HG03103 (cell line): ENCODE measurements at regions not wholly inside any gene's neighbourhood (a gene's known extent, or its start where the extent isn't known, plus 50 kb on each side); places are given as distances from the start of the nearest gene placed in this dataset.

Experiments
- ATAC-seq: cut with Tn5 transposase; IDR thresholded peaks from one replicate; pipeline ENCODE4 v1.9.1; 2021; ENCODE audit warnings: low read depth; ENCODE audit not compliant: unreplicated experiment

DNA sequence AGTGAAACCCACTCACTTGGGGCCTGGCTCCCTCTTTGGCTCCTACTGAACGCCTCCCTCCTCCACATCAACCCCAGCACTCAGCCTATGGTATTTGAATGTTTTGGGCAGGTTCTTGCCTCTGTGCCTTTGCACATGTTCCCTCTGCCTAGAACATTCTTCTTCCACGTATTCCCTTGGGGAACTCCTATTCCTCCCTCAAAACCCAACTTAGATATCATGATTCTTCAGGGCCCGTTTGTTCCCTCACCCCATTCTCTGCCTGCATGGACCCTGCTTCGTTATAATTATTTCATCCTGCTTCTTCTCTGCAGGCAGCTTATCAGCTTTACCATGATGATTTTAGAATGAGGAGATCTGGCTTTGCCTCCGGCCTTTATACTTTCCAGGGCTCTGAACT, 215.0 kb upstream of the IER5L start:
- no peak for ATAC-seq

DNA sequence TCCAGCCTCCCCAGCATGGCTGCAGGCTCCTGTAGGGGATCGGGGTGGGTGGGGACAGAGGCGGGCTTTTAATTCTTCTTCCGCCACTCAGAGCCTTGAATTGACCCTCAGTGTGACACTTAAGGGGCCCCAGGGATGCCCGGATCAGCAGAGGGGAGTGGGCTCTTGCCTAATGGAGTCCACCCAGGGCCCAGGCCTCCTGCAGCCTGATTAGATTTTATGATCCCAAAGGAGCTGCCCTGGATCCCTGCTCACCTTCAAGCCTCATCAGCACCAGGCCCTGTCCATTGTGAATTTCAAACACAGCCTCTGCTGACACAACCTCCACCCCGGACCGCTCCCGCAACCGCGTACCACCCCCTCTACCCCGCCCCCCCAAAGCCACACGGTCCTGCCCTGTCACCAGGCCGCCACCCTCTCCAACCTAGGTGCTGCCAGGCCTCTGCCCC, 214.1 kb upstream of the IER5L start:
- no peak for ATAC-seq

DNA sequence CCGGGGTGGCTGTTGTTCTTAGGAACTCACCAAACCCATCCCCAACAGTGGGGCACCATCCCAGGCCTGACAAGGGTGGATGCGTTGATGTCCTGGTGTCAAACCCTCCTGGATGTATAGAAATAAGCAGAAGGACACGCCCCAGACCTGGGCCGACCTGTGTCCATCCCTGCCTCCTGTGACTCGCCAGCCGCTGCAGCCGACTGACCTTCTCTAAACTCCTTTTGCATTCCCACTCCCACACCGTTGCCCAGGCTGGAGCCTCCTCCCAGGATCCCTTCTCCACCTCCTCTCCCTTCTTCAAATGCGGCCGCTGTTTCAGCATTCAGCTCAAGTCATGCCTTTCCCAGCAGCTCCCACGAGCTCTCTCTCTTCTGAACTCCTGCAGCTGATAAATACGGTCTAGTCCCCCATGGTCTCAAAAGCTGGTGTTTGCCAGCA, 213.2 kb upstream of the IER5L start:
- ATAC-seq = no peak

DNA sequence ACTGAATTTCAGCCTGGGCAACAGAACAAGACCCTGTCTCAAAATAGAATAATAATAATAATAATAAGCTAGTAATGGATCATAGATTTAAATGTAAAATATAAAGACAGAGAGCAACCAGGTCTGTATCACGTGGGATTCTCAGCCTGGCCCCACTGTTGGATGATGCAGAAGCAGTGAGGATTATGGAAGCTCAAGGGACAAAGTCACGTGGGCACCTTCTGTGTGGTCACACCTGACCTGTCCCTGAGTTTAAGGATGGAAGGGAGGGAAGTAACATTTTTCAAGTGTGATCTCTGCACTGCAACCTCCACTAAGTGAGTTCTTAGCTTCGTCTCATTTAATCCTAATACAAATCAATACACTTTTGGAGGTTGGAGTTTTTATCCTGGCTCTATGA, 212.5 kb upstream of the IER5L start:
- ATAC-seq = no peak

DNA sequence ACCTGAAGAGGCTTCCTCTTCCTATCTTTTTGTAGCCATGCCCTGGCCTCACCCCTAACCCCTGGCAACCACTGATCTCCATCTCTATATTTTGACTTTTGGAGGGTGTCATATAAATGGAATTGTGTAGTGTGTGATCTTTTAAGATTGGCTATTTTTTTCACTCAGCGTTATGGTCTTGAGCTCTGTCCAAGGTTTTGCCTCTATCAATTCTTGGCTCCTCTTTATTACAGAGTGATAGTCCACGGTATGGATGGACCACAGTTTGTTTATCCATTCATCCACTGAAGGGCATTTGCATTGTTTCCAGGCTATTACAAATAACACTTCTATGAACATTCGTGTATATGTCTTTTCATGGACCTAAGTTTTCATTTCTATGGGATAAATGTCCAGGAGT, 209.8 kb upstream of the IER5L start:
- no peak for ATAC-seq

DNA sequence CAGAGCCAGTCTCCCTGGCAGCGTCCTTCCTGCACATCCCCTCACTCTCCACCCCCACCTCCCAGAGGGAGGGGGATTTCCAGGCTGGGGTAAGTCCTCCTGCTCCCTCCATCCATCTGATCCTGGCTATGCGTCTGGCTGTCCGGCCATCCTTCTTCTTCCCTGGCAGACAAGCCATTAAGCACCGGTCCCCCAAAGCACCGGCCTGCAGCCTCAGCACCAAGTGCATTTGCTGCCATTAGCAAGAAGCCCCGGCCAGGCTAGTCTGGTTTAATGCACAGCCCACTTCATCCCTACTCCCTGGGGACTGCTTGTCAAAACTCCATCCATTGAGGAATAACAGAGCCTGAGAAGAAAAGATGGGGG, 208.7 kb upstream of the IER5L start:
- ATAC-seq = no peak

DNA sequence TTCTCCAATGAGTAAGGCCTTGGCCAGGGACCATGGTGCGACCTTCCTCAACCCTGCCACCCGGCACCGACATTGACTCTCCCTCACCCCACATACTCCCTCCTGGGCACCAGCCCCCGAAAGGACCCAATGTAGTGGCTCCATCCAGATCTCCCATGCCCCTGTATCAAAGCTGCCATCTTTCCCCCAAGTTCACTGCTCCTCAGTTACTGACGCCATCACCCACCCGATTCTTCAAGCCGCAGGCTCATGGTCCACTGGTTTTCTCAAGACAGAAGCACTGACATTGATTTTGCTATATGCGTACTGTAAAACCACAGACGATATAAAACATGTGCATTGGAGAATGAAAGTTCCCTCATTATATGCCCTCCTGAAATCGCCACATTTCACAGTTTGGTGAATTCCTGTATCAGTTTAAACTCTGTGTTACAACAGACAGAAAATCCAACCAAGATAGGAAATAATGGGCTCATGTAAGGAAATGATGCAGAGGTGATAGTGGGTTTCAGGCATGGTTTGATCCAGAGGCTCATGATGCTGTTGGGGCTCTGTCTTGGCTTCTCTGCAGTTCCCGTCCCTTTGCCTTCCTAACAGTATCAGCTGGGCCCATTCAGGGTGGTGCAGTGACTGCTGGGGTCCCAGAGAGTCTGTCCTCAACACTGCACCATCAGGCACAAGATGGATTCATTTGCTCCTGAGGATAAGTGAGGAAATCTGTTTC, 207.3 kb upstream of the IER5L start:
- ATAC-seq = no peak

DNA sequence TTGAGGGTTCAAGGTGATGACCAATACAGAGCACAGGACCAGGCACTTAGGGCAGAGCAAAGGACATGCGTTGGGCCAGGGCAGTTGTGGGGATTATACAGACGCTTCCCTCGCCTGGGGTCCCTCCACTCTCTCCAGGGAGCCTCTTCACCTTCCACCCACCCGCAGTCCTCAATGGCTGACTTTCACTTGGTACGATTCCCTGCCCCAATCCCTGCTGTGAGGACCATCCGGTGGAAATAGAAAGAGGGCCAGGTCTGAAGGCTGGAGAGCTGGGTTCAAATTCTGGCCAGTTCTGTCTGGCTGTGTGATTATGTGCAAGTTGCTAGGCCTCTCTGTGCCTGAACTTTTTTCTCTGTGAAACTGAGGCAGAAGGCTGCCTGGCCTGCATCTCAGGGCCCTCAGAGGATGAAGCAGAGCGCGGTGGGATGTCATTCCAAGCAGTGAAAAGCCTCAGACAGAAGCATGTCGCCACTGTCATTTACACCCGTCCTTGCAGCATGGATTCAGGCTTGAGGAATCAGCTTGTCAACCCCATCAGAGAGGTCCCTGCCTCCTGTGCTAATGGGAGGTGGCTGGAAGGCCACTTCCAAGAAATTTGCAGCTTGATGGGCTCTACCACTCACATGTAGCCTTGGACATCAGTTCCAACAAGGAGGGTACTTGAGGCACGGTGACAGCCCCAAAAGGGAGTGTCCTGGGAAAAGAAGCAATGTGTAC, 206.6 kb upstream of the IER5L start:
- no peak for ATAC-seq

DNA sequence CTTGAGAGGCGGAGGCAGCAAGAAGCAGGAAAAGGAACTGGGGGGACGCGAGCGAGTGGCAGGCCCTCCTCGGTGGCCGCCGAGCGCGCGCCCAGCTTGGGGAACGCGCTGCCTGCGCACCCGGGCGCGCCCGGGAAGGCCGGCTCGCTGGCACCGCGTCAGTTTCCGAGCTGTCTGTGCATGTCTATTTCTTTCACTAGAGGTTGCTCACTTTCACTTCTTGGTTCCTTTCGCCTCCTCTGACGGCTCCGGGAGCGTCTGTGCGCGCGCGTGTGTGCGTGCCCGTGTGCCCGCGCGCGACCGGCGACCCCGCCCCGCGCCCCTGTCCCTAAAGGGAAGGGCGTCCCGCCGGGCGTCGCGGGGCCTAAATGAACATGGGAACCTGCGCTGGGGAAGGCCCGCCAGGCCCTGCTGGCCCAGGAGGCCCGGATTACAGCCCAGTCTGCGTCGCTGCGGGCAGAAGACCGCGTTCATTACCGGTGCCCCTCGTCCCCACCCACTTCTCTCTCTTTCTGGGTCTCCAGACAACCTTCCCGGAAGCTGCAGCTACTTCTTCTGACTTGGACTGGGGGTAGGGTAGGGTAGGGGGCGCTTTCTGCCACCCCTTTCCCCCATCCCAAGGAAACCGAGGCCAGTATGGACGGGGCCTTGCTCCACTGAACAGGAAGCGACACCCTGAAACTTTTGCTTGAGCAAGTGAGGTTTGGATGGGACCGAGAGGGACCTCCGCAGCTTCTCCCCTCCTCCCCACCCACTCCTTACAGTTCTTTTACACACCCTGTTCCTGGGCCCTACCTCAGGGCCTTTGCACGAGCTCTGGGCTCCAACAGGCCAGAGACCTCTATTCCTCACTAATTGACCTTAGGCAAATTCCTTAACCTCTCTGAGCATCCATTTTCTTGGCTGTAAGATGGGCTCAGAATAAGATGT, 205.8 kb upstream of the IER5L start:
- ATAC-seq = no peak

DNA sequence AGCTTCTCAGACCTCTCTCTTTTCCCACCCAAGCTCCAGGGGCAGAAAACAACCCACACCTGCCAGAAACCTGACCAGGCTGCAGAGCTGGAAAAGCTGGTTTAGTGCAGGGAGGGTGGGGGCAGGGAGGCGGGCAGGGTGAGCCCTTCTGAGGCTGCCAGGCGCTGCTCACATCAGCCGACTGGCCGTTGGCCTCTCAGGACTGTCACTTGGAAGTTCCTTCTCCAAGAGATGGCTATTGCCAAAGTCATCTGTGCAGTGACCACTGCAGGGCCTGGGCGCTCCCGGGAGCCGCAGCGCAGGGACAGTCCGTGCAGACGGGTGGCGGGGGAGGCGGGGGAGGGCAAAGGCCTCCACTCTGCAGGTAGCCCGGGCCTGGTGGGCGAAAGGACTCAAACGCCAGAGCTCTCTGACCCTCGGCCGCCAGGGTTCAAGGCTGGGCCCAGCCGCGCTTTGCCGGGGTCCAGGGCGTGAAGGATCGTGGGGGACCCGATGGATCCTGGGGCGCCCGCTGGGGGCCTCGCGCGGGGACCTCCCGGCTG, 205.0 kb upstream of the IER5L start:
- ATAC-seq = no peak

DNA sequence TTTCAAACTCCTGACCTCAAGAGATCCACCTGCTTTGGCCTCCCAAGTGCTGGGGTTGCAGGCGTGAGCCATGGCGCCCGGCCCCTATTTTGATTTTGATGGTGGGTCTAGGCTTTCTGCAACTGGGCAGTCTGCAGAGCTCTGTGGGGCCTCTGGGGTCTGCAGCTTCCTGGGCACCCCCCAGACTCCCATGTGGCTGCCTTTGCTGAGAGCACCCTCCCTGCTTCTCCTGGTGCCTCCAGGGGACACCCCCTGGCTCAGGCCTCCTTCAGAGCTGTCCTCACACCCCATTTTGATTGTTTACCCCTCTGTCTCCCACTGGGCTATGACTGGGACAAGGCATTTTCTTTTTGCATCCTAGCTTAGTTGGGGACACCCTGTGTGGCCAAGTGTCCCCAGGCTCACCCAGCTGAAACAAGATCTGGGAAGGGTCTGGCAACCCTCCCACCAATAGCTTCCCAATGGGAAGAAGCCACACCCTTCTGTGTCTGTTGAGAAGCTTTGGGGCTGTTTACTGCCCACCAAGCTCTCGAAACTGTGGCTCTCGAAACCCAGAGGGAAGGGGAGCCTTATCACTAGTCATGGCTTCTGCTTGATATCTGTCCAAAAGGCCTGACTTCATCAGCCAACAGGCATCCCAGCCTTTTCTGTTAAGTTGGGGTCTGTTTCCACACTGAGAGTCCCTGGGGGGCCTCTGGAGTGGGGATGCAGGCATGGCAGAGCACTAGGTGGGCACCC, 204.4 kb upstream of the IER5L start:
- ATAC-seq = no peak

DNA sequence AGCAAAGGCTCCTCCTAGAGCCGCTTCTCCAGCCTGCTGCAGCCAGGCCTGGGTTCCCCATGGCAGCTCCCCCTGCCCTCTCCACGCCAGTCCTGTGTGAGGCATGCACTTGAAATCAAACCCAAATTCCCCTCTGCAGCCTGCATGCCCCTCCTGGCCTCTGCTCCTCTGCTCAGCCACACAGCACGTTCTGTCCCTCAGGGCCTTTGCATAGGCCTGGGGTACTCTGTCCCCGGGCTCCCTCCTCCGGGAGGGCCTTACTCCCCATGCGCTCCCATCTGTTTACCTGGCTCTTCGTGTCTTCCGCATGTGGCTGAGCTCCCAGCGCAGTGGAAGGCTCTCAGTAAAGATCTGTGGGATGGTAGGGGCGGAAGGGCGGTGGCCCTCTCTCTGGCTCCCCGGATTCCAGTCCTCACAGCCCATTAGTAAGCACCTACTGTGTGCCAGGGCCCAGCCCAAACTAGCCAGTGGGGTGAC, 203.5 kb upstream of the IER5L start:
- ATAC-seq = no peak

DNA sequence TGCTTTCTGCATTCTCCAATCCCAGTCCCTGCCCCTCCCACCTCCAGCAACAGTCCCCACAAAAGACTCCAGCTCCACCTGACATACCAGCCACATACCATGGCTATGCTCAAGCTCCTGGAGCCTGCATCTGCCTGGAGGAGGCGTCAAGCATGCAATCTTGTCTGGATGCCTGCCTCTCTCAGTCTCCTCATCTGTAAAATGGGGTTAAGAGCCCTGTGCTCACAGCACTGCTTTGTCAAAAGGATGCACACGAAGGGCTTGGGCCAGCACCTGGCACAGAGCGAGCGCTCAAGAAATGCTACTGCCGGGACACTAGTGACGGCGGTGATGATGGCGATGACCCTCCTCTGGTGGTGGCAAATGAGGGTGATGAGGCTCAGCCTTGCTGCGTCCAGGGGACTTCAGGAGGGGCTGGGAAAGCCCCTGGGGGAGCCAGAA, 202.9 kb upstream of the IER5L start:
- ATAC-seq = no peak

DNA sequence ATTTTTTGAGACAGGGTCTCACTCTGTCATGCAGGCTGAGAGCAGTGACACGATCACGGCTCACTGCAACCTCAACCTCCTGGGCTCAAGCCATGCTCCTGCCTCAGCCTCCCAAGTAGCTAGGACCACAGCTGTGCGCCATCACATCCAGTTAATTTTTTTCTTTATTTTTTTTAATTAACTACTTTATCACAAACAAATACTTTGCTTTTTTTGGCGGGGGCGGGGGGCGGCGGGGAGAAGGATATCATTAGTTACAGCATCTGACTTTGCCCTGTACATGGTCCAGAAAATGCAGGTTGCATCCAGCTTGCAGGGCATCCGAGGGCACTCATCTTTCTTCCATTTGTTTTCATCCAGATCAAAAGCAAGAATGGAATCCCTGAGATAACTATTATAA, 201.8 kb upstream of the IER5L start:
- ATAC-seq = no peak

DNA sequence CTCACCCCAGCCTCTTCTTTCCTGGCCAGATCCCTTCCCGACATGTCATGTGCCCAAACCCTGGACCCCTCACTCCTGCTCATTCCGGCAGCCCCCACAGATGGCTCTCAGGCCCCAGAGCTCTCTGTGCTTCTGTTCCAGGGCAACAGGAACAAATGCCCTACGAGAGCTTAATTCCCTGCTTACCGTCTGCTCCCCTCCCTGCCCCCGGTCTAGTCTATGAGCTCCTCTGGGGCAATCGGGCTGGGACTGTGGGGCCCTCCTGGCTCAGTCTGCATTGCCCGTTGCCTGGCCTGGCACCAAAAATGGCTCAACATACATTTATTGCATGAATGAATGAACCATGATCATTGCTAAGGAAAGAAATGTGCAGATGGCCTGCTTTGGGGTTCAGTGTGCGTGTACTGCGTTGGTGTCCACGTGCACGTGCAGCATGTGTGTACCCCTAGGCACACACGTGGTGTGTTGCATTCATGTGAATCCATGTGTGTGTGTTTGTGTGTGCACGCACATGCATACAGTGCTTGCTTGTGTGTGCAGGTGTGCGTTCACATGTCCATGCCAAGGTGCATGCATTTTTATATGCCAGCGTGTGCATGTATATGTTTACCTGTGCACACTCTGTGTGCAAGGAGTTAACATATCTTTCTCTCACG, 201.2 kb upstream of the IER5L start:
- ATAC-seq = no peak

DNA sequence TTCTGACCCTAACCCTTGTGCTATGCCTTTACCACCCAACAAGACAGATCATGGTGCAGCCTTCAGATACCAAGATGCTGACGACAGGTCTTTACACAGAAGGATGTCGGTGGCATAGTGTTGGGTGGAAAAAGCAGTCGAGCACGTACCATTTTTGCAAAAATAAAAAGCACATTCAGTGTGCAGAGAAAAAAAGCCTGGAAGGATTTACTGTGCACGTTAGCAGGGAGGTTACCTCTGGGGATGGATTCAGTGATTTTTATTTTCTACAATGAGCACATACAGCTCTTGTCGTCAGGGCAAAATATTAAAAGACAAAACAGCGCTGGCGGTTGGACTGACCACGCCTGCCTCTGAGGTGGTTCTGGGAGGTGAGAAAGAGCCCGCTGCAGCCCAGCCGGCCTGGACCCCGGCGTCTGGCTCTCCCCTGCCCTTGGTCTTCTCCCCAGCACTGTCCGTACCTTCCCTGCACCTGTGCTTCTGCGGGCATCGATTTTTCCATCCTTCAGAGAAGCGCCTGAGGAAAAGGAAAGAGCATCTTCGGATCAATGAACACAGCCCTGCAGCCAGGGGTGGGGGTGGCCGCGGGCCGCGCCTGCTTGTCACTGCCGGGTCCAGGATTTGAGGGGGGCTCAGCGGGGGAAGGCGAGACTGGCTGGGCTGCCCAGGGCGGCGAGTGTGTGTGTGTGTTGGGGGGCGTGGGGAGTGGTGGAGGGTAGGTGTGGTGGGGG, 200.0 kb upstream of the IER5L start:
- ATAC-seq = no peak

DNA sequence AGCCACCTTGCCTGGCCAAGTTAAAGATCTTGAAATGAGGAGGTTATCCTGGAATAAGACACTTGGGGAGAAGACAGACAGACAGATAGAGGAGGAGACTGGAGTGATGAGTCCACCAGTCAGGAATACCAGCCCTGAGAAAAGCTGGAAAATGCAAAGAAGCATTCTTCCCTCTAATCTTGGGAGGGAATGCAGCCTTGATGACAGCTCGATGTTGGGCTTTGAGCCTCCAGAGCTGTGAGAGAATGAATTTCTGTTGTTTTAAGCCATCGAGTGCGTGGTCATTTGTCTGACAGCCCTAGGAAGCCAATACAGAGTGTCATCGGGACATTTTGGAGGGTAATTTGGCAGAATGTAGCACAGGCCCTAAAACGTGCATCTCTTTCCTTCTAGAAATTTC, 199.1 kb upstream of the IER5L start:
- no peak for ATAC-seq

DNA sequence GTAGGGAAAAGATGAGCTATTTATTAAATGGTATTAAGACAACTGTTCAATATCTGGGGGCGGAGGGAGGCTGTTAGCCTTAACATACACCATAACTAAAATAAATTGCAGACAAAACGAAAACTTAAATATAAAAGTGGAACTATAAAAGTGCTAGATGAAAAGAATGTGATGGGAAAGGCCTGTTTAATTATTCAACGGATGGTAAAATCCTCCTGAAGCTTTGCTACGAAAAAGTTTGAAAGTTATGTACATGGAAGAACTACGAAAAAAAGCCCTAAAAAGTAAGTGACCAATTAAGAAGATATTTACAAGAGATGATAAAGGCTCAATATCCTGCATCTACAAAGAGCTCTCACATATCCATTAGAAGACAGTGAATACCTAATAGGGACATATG, 197.8 kb upstream of the IER5L start:
- no peak for ATAC-seq

DNA sequence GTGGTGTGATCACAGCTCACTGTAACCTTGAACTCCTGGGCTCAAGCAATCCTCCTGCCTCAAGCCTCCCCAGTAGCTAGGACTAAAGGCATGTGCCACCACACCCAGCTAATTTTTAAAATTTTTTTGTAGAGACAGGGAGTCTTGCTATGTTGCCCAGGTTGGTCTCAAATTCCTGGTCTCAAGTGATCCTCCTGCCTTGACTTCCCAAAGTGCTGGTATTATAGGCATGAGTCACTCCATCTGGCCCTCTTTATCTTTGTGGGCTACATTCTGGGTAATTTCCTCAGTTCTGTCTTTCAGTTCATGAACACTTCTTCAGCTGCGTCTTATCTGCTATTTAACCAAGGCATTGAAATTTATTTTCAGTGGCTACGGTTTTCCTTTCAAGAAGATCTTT, 196.6 kb upstream of the IER5L start:
- no peak for ATAC-seq
